RWPE2 (cell line): ENCODE measurements at regions not wholly inside any gene's neighbourhood (a gene's known extent, or its start where the extent isn't known, plus 50 kb on each side); places are given as distances from the start of the nearest gene placed in this dataset.
"Not testable (repeated sequence)": the region's sequence is repeated elsewhere in the genome, so short reads cannot be mapped to it uniquely, and the experiment has no call there.

Experiments
- ATAC-seq: fragments of 200-7000 bp; cut with Tn5 transposase; 3 replicates; pipeline ENCODE4 v1.9.1; 2021; ENCODE audit warnings: low read depth
- DNase-seq: peaks from one replicate; pipeline ENCODE4 v3.0.0-alpha.2; 2020; ENCODE audit warnings: low spot score
- H3K27ac ChIP-seq: fragments of 450-650 bp; 2 replicates; pipeline ENCODE4 v1.5.1; 2017; ENCODE audit warnings: mild to moderate bottlenecking; ENCODE audit not compliant: poor library complexity, severe bottlenecking
- H3K27me3 ChIP-seq: fragments of 250-450 bp; sonication (Bioruptor Pico); 2 replicates; pipeline ENCODE4 v1.5.1; 2021; ENCODE audit warnings: mild to moderate bottlenecking, moderate library complexity; ENCODE audit not compliant: insufficient read depth, poor library complexity, severe bottlenecking
- H3K36me3 ChIP-seq: fragments of 250-450 bp; sonication (Bioruptor Pico); 2 replicates; pipeline ENCODE4 v1.5.1; 2020; ENCODE audit warnings: low read depth, mild to moderate bottlenecking, moderate library complexity
- H3K4me1 ChIP-seq: fragments of 250-450 bp; sonication (Bioruptor Pico); 2 replicates; pipeline ENCODE4 v1.5.1; 2021; ENCODE audit warnings: mild to moderate bottlenecking, moderate library complexity; ENCODE audit not compliant: insufficient read depth, poor library complexity, severe bottlenecking
- H3K4me3 ChIP-seq: fragments of 250-450 bp; sonication (Bioruptor Pico); 2 replicates; pipeline ENCODE4 v1.5.1; 2021; ENCODE audit warnings: mild to moderate bottlenecking, moderate library complexity; ENCODE audit not compliant: severe bottlenecking
- H3K9me3 ChIP-seq: fragments of 250-450 bp; sonication (Bioruptor Pico); 2 replicates; pipeline ENCODE4 v1.5.1; 2021; ENCODE audit warnings: mild to moderate bottlenecking, moderate library complexity; ENCODE audit not compliant: severe bottlenecking

DNA sequence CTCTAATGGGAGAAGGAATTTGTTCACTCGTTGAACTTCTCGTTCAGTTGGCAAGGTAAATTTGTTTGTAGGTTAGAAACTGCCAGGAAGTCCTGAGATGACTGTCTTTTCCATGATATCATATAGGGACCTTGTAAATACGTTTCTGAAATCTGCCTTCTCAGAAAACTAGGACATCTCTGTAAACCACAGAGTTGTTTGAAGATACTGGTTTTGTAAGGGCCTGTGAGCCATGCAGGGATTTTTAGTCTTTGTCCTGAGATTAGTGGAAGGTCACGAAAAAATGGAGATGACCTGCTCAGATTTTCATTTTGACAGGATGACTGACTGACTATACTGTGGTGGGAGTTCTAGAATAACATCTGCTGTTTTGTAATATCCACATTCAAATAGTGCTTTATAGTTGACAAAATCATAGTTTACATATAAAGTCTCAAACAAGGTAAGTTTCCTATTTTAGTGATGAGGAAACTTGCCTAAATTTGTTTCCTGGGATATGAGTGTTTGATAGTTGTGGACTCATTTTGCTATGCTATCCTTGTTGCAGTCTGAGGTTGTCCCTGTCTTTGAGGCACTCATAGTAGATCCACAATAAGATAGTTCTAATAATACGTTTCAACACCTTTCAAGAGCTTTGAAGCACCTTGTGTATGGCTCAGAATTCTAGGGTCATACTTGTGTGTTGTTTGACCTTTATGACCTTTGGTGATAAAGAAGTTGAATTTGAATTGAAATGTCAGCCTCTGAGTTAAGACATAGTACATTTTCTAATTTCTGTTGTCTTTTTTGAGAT lies 107.3 kb upstream of the PLGLB1 start:
- not testable (repeated sequence) for H3K36me3 ChIP-seq, H3K27me3 ChIP-seq, ATAC-seq, H3K9me3 ChIP-seq, H3K4me3 ChIP-seq, DNase-seq, H3K27ac ChIP-seq, H3K4me1 ChIP-seq

DNA sequence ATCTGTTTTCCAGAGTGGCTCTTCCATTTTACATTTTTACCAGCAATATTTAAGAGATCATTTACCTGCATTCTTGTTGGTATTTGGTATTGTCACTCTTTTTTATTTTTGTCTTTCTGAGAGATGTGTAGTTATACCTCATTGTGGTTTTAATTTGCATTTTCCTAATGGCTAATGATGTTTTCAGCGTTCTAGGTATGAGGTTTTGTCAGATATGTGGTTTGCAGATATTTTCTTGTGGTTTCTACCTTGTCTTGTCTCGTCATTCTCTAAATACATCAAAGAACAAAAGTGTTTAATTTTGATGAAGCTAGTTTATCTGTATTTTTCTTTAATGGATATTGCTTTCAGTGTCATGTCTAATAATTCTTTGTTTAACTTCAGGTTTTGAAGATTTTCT lies 110.9 kb upstream of the PLGLB1 start:
- not testable (repeated sequence) for H3K4me3 ChIP-seq, ATAC-seq, H3K27ac ChIP-seq, H3K9me3 ChIP-seq, H3K27me3 ChIP-seq, H3K4me1 ChIP-seq, DNase-seq, H3K36me3 ChIP-seq

DNA sequence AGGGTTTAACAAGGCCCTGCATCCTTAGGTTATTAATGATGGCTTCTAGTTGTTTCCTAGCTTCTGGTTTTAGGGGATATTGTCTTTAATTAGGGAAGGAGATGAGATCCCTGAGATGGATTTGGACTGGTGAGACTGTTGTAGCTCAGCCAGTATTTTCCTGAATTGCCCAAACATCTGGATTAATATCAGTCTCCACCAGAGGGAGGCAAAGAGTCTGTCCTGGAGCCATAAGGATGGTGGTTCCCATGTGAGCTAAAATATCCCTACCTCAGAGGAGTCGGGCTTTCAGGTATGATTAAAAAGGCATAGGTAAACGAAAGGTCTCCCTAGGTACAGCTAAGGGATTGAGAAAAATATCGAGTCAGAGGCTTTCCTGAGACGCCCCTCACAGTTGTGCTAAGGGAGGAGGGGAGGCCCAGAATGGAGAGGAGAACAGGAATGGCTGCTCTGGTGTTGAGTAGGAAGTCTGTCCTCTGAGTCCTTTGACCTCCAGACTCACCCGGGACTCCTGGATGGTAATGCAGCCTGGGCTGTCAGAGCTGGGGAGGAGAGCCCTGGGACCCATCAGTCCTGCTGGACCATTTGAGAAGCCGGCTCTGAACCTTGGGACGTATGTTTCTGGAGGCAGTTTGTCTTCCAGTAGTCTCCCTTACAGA lies 130.3 kb upstream of the PLGLB1 start:
- ATAC-seq: peak; percentile 66; the same call in 2 of the 3 replicates
- H3K4me1 ChIP-seq, H3K27me3 ChIP-seq, DNase-seq, H3K27ac ChIP-seq, H3K4me3 ChIP-seq, H3K36me3 ChIP-seq, H3K9me3 ChIP-seq: not testable (repeated sequence)

DNA sequence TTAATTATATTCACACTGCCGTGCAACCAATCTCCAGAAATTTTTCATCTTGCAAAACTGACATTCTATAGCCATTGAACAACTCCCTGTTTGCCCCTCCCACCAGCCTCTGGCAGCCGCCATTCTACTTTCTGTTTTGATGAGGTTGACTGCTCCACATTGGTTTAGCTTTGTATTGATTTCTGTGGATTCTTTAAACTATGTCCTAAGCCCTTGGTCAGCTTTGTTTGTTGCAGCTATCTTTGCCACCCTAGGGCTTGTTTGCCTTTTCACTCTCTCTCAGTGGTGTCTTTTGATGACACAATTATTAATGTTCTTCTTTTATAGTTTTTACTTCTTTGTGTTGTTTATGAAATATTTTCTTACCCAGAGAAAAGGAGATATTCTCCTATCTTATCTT lies 152.8 kb upstream of the PLGLB1 start:
- not testable (repeated sequence) for ATAC-seq, H3K27me3 ChIP-seq, H3K9me3 ChIP-seq, H3K4me1 ChIP-seq, DNase-seq, H3K36me3 ChIP-seq, H3K4me3 ChIP-seq, H3K27ac ChIP-seq

DNA sequence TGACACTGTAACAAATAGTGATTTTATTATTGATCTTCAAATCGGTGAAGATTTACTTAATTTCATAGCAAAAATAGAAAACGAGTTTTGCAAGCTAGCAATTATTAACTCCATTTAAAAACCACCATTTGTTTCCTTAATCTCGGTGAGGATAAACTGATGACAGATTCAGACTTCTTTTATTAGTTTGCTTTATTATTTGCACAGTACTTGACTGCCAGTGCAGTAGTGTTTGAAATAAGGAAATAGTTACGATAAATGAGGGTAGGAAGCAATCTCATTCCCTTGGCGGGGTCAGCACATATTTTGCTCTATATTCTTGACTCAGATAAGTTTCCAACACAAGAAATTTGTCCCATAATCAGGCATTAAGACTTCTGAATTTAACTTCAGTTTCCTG lies 161.7 kb upstream of the PLGLB1 start:
- ATAC-seq, H3K4me3 ChIP-seq, H3K27me3 ChIP-seq: not testable (repeated sequence)

DNA sequence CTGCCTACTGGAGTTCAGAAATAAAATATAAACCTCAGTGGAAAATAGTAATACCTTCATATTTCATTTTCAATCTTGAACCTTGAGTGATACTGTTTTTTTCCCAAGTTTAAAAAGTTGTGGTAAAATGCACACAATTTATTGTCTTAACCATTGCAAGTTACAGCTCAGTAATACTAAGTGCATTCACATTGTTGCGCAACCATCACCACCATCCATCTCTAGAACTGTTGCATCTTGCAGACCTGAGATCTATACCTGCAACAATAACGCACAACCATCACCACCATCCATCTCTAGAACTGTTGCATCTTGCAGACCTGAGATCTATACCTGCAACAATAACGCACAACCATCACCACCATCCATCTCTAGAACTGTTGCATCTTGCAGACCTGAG lies 162.6 kb upstream of the PLGLB1 start:
- not testable (repeated sequence) for ATAC-seq, DNase-seq, H3K27ac ChIP-seq, H3K4me1 ChIP-seq, H3K4me3 ChIP-seq, H3K9me3 ChIP-seq, H3K36me3 ChIP-seq, H3K27me3 ChIP-seq

More for the DNA sequence above, 161.7 kb upstream of the PLGLB1 start:
- not testable (repeated sequence) for H3K36me3 ChIP-seq, H3K4me1 ChIP-seq, H3K27ac ChIP-seq, DNase-seq, H3K9me3 ChIP-seq

DNA sequence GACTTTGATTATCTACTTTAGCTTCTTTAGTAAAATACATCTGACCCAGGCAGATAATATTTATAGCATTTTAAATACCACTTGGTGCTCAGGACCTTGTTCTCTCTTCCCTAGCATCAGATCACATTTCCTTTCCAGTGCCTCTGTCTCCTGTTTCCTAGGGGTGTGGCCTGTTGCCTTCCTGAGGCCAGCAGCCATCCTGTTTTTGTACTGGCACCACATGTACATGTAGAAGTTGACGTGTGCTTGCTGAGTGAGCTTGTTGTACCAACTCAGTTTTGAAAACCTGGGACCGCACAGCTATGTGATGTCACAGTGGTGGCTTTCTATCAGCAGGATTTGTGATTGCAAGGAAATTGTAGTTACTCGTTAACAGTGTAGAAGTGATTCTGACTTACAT lies 167.6 kb upstream of the PLGLB1 start:
- ATAC-seq, DNase-seq, H3K9me3 ChIP-seq, H3K4me1 ChIP-seq, H3K36me3 ChIP-seq, H3K27ac ChIP-seq, H3K4me3 ChIP-seq, H3K27me3 ChIP-seq: not testable (repeated sequence)

DNA sequence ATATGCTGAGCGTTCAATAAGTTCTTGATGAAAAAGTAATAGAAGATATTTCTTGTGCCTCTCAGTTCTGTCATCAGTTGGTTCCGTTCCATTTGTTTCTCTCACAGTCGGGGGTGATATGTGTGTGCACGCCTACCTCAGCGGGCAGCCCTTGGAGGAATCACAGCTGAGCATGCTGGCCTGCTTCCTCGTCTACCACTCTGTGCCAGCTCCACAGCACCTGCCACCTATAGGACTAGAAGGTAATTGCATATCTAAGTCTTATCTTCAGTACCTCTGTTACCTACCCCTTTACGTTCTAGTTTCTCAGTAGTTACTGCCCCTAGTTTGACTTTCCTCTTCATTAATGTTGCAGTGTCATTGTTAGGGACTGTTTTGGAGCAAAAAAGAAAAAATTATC lies 171.7 kb upstream of the PLGLB1 start:
- not testable (repeated sequence) for H3K4me1 ChIP-seq, H3K9me3 ChIP-seq, H3K36me3 ChIP-seq, H3K4me3 ChIP-seq, H3K27ac ChIP-seq, H3K27me3 ChIP-seq, DNase-seq
- peak; percentile 73; the same call in 2 of the 3 replicates for ATAC-seq

DNA sequence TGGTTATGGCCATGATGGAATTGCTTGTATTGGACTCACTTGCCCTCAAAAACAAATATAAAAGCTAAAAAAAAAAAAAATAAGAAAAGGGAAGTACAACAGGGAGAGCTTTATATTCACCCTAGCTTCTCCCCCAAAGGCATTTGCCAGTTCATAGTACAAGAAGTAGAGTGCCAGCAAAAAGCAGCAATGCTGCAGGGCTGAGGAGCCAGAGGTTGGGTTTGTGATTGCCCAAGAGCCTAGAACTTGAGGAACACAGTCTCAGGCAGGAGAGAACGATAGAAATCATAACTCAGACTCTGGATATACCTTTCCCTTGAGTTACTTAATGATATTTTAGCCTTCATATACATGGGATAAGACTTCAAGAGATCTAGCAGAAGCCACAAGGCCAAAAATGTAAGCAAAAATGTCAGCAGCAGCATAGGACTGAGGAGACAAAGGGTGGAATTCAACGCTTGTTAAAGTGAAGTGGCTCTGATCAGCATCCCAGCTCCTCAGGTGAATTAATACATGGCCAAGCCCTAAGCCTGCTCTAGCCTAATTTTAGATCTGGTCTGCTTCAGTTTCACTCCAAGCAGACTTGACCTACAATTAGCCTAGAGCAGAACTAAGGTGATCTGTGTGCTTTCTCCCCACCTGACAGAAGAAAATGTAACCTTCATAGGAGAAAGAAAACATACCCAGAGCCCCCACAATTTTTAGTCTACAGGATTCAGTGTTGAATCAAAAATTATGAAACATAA lies 172.8 kb upstream of the PLGLB1 start:
- not testable (repeated sequence) for H3K4me1 ChIP-seq, H3K9me3 ChIP-seq, H3K27me3 ChIP-seq, H3K4me3 ChIP-seq, DNase-seq, ATAC-seq, H3K27ac ChIP-seq, H3K36me3 ChIP-seq

DNA sequence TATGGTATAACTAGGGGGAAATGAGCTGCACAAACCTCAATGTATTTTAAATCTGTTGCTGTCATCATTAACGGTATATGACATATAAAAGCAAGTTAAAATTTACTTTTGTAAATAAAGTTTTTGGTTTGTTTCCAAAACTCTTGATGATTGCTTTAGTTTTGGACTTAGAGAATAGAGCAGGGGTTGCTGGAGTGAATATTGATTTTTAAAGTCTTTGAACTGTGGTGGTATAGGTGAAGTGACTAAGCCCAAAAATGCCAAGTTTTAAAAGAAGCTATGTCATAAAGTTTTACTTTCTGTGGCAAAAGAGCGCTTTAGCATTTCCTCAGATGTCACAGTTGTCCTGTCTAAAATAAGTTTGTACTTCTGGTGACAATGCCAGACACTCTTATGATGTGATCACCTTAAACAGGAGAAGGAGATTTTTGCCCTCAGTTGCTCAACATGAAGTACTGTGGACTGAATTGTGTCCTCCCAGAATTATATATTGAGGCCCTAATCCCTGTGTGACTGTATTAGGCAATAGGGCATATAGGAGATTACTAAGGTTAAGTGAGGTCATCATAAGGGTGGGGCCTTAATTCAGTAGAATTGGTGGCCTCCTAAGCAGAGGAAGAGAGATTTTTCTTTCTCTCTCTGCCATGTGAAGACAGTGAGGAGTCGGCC lies 175.2 kb upstream of the PLGLB1 start:
- ATAC-seq, DNase-seq, H3K36me3 ChIP-seq, H3K4me1 ChIP-seq, H3K27ac ChIP-seq, H3K4me3 ChIP-seq, H3K27me3 ChIP-seq, H3K9me3 ChIP-seq: not testable (repeated sequence)

DNA sequence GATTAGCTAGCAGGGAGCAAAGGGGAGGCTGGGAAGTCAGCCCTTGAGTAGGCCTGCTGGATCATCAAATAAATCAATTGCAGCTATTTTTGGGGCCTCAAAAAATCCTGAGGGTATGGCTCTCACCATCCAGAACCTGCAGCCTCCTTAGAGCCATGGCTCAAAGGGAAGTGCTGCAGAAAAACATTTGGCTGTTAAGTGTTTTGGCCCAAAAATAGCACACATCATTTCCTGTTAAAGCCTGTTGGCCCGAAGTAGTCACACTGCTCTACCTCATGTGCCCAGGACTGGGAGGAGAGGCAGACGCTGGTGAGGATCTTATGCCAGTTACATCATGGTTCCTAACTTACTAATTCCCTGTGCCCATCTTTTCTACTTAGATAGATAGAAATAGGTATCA lies 176.8 kb upstream of the PLGLB1 start:
- not testable (repeated sequence) for H3K27ac ChIP-seq, H3K27me3 ChIP-seq, DNase-seq, H3K4me1 ChIP-seq, ATAC-seq, H3K4me3 ChIP-seq, H3K9me3 ChIP-seq, H3K36me3 ChIP-seq
